Fibroblast of villous mesenchyme (primary cell): ENCODE measurements at regions not wholly inside any gene's neighbourhood (a gene's known extent, or its start where the extent isn't known, plus 50 kb on each side); places are given as distances from the start of the nearest gene placed in this dataset.
"Not testable (repeated sequence)": the region's sequence is repeated elsewhere in the genome, so short reads cannot be mapped to it uniquely, and the experiment has no call there.

ENCODE experiments used
- DNase-seq: peaks from one replicate; pipeline ENCODE4 v3.0.0-alpha.2; 2010; ENCODE audit warnings: low read depth
- H3K4me3 ChIP-seq: 2 replicates; pipeline ENCODE4 v1.5.1; 2011; ENCODE audit warnings: low read depth, mild to moderate bottlenecking, low read length
- CTCF ChIP-seq: IDR thresholded peaks from 2 replicates; pipeline ENCODE4 v1.5.1; 2012; ENCODE audit warnings: low read depth, mild to moderate bottlenecking, low read length; ENCODE audit not compliant: insufficient read depth

GRCh38 chr12:18823461-18823860 is 85.5 kb downstream of the CAPZA3 start:
- TF ChIP-seq CTCF, result no peak
- no peak for DNase-seq
- H3K4me3 ChIP-seq, result no peak overlapping the region

DNA sequence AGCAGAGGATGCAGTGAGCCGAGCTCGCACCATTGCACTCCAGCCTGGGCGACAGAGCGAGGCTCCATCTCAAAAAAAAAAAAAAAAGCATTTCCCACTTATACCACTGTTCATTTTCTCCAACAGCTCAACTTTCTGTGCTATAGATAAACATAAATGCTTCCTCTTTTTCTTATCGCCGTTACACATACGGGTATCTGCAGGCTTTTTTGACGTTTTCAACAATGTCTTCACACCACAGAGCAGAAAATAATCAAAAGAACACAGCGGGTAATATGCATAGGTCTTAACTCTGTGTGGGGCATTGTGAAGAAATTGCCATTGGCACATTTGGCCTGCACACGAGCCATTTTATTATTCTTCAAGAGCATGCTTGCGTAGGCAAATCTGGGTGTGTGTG is 86.4 kb downstream of the CAPZA3 start:
- H3K4me3 ChIP-seq, result no peak overlapping the region
- TF ChIP-seq CTCF, result no peak
- DNase-seq, result no peak

DNA sequence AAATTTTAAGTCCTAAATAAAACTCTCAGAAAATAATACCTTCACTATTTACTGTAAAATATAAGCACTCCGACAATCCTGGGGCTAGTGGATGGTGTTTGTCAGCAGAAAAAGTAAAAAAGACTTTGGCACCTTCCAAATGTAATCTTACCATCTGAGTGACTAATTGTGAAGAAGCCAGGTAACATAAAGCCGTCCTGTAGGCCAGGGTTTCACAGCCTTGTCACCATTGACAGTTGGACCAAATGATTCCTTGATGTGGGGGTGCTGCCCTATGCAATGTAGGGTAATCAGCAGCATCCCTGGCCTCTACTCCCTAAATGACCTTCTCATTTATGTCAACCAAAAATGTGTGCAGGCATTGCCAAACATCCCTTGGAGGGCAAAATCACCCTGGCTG is 87.2 kb downstream of the CAPZA3 start:
- no peak for TF ChIP-seq CTCF
- DNase-seq, result no peak
- no peak overlapping the region for H3K4me3 ChIP-seq

GRCh38 chr12:18827913-18828312 is 90.0 kb downstream of the CAPZA3 start:
- H3K4me3 ChIP-seq, result no peak overlapping the region
- no peak for DNase-seq
- no peak for TF ChIP-seq CTCF

- H3K4me3 ChIP-seq, result no peak overlapping the region
- no peak for DNase-seq
- no peak for TF ChIP-seq CTCF
Observed at GRCh38 chr12:18828483-18828882, 90.6 kb downstream of the CAPZA3 start.

DNA sequence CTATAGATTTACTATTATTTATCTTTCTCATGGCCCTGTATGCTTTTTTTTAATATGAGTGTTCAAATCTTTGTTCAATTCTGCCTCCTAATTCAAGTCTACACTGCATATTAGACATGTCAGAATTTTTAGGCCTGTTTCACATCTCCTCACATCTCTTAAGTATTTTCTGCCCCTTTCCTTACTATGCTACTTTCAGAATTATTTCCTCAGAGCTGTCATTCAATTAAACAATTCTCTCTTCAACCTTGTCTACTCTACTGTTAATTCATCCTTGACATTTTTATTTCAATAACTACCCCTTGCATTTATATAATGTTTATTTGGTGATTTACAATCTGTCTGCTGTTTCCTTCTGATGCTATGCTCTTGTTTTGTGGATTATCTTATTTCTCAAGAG is 91.1 kb downstream of the CAPZA3 start:
- H3K4me3 ChIP-seq, result no peak overlapping the region
- DNase-seq, result no peak
- no peak for TF ChIP-seq CTCF

- not testable (repeated sequence) for DNase-seq, H3K4me3 ChIP-seq
Observed at GRCh38 chr12:18832932-18833331, 95.0 kb downstream of the CAPZA3 start.
